ENCODE measurements at regions not wholly inside any gene's neighbourhood (a gene's known extent, or its start where the extent isn't known, plus 50 kb on each side); places are given as distances from the start of the nearest gene placed in this dataset.

- no peak for DNase-seq
- Histone ChIP-seq H3K36me3 (replicated peaks in 1 of 2) (no peaks in the 10 kb centered on the region), H3K4me3 (no peak overlapping the region), H3K4me1 (replicated peaks in 1 of 2) (no peaks in the 10 kb centered on the region), H3K9me3 (replicated peaks in 1 of 3) (no peaks in the 10 kb centered on the region), H3K27ac (no peak overlapping the region), H3K27me3 (no peaks in the 10 kb centered on the region)
- 84 to 93% (median 92%) methylated on average over 1 to 2 of the region's 2 CpGs for WGBS, 4 donors
- intact Hi-C loops (cut with DNase I): no loop called here
- TF ChIP-seq CTCF (IDR thresholded peaks at IDR 0.05) (no peak), POLR2A (IDR thresholded peaks at IDR 0.05) (no peak)
These were observed 1075.3 kb downstream of the PCDH18 start for GRCh38 chr4:136457004-136457403.

GRCh38 chr4:136443006-136443405, 1089.3 kb downstream of the PCDH18 start:
- H3K27ac ChIP-seq: no peak overlapping the region
- intact Hi-C loops (cut with DNase I): no loop called here
- no peaks in the 10 kb centered on the region for H3K36me3 ChIP-seq (replicated peaks in 1 of 2)
- H3K27me3 ChIP-seq: no peaks in the 10 kb centered on the region
- TF ChIP-seq POLR2A (IDR thresholded peaks at IDR 0.05): no peak
- TF ChIP-seq CTCF (IDR thresholded peaks at IDR 0.05): no peak
- H3K9me3 ChIP-seq (replicated peaks in 1 of 3): no peaks in the 10 kb centered on the region
- no peak overlapping the region for H3K4me3 ChIP-seq
- no peak for DNase-seq
- H3K4me1 ChIP-seq (replicated peaks in 1 of 2): no peaks in the 10 kb centered on the region
- WGBS, 4 donors: 80 to 90% (median 85%) methylated on average over 3 to 4 of the region's 4 CpGs

GRCh38 chr4:136442447-136442846, 1089.8 kb downstream of the PCDH18 start:
- Histone ChIP-seq H3K4me3 (no peak overlapping the region), H3K27ac (no peak overlapping the region), H3K27me3 (no peaks in the 10 kb centered on the region), H3K9me3 (replicated peaks in 1 of 3) (no peaks in the 10 kb centered on the region), H3K36me3 (replicated peaks in 1 of 2) (no peaks in the 10 kb centered on the region), H3K4me1 (replicated peaks in 1 of 2) (no peaks in the 10 kb centered on the region)
- WGBS, 4 donors: 88 to 91% methylated on average over 5 of the region's 5 CpGs; no CpG with 5 or more reads in 2 of the 4 donors
- intact Hi-C loops (cut with DNase I): no loop called here
- no peak for DNase-seq
- TF ChIP-seq CTCF (IDR thresholded peaks at IDR 0.05): no peak

- TF ChIP-seq CTCF (IDR thresholded peaks at IDR 0.05): no peak
- WGBS, 4 donors: 84 to 90% (median 86%) methylated on average over 5 to 7 of the region's 7 CpGs
These were observed 1090.5 kb downstream of the PCDH18 start for GRCh38 chr4:136441629-136442282.

More at GRCh38 chr4:136441629-136442282, 1090.5 kb downstream of the PCDH18 start:
- Histone ChIP-seq H3K27ac (no peak overlapping the region), H3K27me3 (no peaks in the 10 kb centered on the region), H3K9me3 (replicated peaks in 1 of 3) (no peaks in the 10 kb centered on the region), H3K36me3 (replicated peaks in 1 of 2) (no peaks in the 10 kb centered on the region), H3K4me1 (replicated peaks in 1 of 2) (no peaks in the 10 kb centered on the region), H3K4me3 (no peak overlapping the region)
- intact Hi-C loops (cut with DNase I): no loop called here
- no peak for DNase-seq
